Activated CD4-positive, alpha-beta memory T cell treated with anti-CD3 and anti-CD28 coated beads for 36 hours (primary cell): ENCODE measurements at regions not wholly inside any gene's neighbourhood (a gene's known extent, or its start where the extent isn't known, plus 50 kb on each side); places are given as distances from the start of the nearest gene placed in this dataset.

Source experiments
- CTCF ChIA-PET: fragments of 350-600 bp; sonication (Branson Sonifier 250); formaldehyde crosslinking; loops from one replicate; lab custom pipeline; 2021; ENCODE audit warnings: antibody characterized with exemption, inconsistent platforms; lab: Charles Lee
- POLR2A ChIA-PET: fragments of 350-600 bp; sonication (Branson Sonifier 250); formaldehyde crosslinking; loops from one replicate; lab custom pipeline; 2021; ENCODE audit warnings: antibody characterized with exemption; lab: Charles Lee
- DNase-seq: peaks from one replicate; pipeline ENCODE4 v3.0.0-alpha.2; 2020
- H3K27ac Mint-ChIP-seq: one replicate; pipeline ENCODE4 v1.8.0; 2021; ENCODE audit warnings: mixed read lengths
- H3K27me3 Mint-ChIP-seq: one replicate; pipeline ENCODE4 v1.8.0; 2021; ENCODE audit warnings: mixed read lengths
- H3K36me3 Mint-ChIP-seq: one replicate; pipeline ENCODE4 v1.8.0; 2021; ENCODE audit warnings: mixed read lengths
- H3K4me1 Mint-ChIP-seq: one replicate; pipeline ENCODE4 v1.8.0; 2021; ENCODE audit warnings: low read depth, mixed read lengths
- H3K4me3 Mint-ChIP-seq: one replicate; pipeline ENCODE4 v1.8.0; 2021; ENCODE audit warnings: mild to moderate bottlenecking, mixed read lengths
- H3K9me3 Mint-ChIP-seq: one replicate; pipeline ENCODE4 v1.8.0; 2021; ENCODE audit warnings: mixed read lengths
- intact Hi-C: fragments of 100-400 bp; cut with micrococcal nuclease; formaldehyde crosslinking; loops from one replicate; pipeline ENCODE4 v1.15.1; 2023

- ChIA-PET CTCF (no interaction called here), POLR2A (no interaction called here)
- no peak overlapping the region for H3K27ac Mint-ChIP-seq
- H3K36me3 Mint-ChIP-seq = no peaks in the 10 kb centered on the region
- H3K4me3 Mint-ChIP-seq = no peak overlapping the region
- H3K27me3 Mint-ChIP-seq = no peaks in the 10 kb centered on the region
- no peak for DNase-seq
- intact Hi-C loops = no loop called here
- H3K4me1 Mint-ChIP-seq = no peaks in the 10 kb centered on the region
- peaks cover 13% of the 10 kb centered on the region for H3K9me3 Mint-ChIP-seq
These were observed 61.6 kb upstream of the STAC start for GRCh38 chr3:36318621-36319200.

DNA sequence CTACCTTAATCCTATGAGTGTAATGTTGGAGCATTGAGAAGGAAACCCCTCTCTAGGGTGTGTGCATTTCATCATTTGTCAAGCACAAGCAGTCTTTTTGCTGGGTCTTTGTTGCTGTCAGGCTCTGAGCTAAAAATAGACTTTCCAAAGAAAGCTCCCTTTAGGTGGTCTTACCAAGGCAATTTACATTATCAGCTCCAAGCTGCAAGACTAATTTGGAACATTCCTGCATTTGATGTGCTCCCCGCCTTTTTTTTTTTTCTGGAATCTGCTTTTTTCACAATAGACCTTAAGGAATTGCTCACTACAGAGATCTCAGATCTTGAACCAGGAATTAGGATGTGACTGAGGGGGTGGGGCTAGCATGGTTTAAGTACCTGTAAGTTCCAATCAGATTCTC lies 60.6 kb upstream of the STAC start:
- H3K27ac Mint-ChIP-seq = no peak overlapping the region
- intact Hi-C loops = no loop called here
- no peaks in the 10 kb centered on the region for H3K27me3 Mint-ChIP-seq
- no peaks in the 10 kb centered on the region for H3K36me3 Mint-ChIP-seq
- DNase-seq = no peak
- H3K4me3 Mint-ChIP-seq = no peak overlapping the region
- ChIA-PET POLR2A (no interaction called here), CTCF (no interaction called here)
- H3K9me3 Mint-ChIP-seq = peaks cover 13% of the 10 kb centered on the region
- H3K4me1 Mint-ChIP-seq = no peaks in the 10 kb centered on the region
